CD8-positive, alpha-beta memory T cell (primary cell): ENCODE measurements at regions not wholly inside any gene's neighbourhood (a gene's known extent, or its start where the extent isn't known, plus 50 kb on each side); places are given as distances from the start of the nearest gene placed in this dataset.

Source experiments
- CTCF ChIA-PET: fragments of 350-600 bp; sonication (Branson Sonifier 250); formaldehyde crosslinking; loops from one replicate; lab custom pipeline; 2021; ENCODE audit warnings: antibody characterized with exemption; lab: Charles Lee
- POLR2A ChIA-PET: fragments of 350-600 bp; sonication (Branson Sonifier 250); formaldehyde crosslinking; loops from one replicate; lab custom pipeline; 2021; ENCODE audit warnings: antibody characterized with exemption; lab: Charles Lee
- DNase-seq, 5 donors: peaks; one replicate each; pipeline versions ENCODE4 v3.0.0 to v3.0.0-alpha.2; 2020 to 2022; ENCODE audit warnings: mixed read lengths in 1 of 5
- H3K27ac ChIP-seq: one replicate; pipeline ENCODE4 v1.7.0; 2013; ENCODE audit warnings: low read depth, mild to moderate bottlenecking, low read length, moderate library complexity
- H3K27me3 ChIP-seq: 2 replicates; pipeline ENCODE4 v1.7.0; 2013; ENCODE audit warnings: low read length, mild to moderate bottlenecking; ENCODE audit not compliant: insufficient read depth, poor library complexity, severe bottlenecking
- H3K36me3 ChIP-seq: 2 replicates; pipeline ENCODE4 v1.7.0; 2013; ENCODE audit warnings: mild to moderate bottlenecking, low read length, moderate library complexity; ENCODE audit not compliant: insufficient read depth
- H3K4me1 ChIP-seq: 2 replicates; pipeline ENCODE4 v1.7.0; 2013; ENCODE audit warnings: mild to moderate bottlenecking, low read length, moderate library complexity; ENCODE audit not compliant: insufficient read depth
- H3K4me3 ChIP-seq: 2 replicates; pipeline ENCODE4 v1.7.0; 2013; ENCODE audit warnings: mild to moderate bottlenecking, low read length
- H3K9me3 ChIP-seq: 2 replicates; pipeline ENCODE4 v1.7.0; 2013; ENCODE audit warnings: mild to moderate bottlenecking, low read length
- H3K27ac Mint-ChIP-seq, 8 donors: one replicate each; pipeline ENCODE4 v1.8.0; 2020 to 2021; ENCODE audit warnings: mixed read lengths in 8 of 8, mild to moderate bottlenecking in 6 of 8, inconsistent platforms in 3 of 8, moderate library complexity in 3 of 8
- H3K27me3 Mint-ChIP-seq, 2 donors: one replicate each; pipeline ENCODE4 v1.8.0; 2020 to 2021; ENCODE audit warnings: mixed read lengths in 2 of 2, mild to moderate bottlenecking in 1 of 2, moderate library complexity in 1 of 2
- H3K36me3 Mint-ChIP-seq, 3 donors: one replicate each; pipeline ENCODE4 v1.8.0; 2020 to 2021; ENCODE audit warnings: mixed read lengths in 3 of 3, inconsistent platforms in 1 of 3, mild to moderate bottlenecking in 1 of 3
- H3K4me1 Mint-ChIP-seq, 3 donors: one replicate each; pipeline ENCODE4 v1.8.0; 2020 to 2021; ENCODE audit warnings: mixed read lengths in 3 of 3, inconsistent platforms in 1 of 3, mild to moderate bottlenecking in 1 of 3
- H3K4me3 Mint-ChIP-seq, 7 donors: one replicate each; pipeline ENCODE4 v1.8.0; 2020 to 2021; ENCODE audit warnings: mixed read lengths in 7 of 7, mild to moderate bottlenecking in 6 of 7, moderate library complexity in 4 of 7, inconsistent platforms in 2 of 7
- H3K9me3 Mint-ChIP-seq, 5 donors: one replicate each; pipeline ENCODE4 v1.8.0; 2020 to 2022; ENCODE audit warnings: mixed read lengths in 5 of 5, mild to moderate bottlenecking in 3 of 5, moderate library complexity in 2 of 5, inconsistent platforms in 1 of 5

DNA sequence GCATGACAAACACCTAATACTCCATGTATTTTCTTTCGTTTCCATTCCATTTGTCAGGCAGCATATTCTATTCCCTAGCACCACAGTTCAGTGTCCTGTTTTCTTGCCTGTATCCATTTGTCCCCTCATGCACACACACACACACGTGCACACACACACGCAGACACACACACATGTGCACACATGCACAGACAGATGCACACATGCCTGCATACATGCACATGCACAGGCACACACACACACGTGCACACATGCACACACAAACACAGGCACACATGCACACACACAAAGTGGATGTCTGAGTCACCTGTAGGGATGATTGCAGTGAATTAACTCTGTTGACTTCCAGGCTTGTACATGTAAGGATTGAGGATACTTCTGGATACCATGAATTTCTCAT, 226.7 kb upstream of the SYNDIG1 start:
- ChIA-PET POLR2A (no interaction called here), CTCF (no interaction called here)
- H3K4me3 Mint-ChIP-seq: no peak overlapping the region
- no peak overlapping the region for H3K27ac ChIP-seq
- H3K4me3 ChIP-seq: no peak overlapping the region
- no peak overlapping the region for H3K27ac Mint-ChIP-seq
- H3K9me3 ChIP-seq: no peaks in the 10 kb centered on the region
- no peak for DNase-seq
- H3K27me3 ChIP-seq: no peaks in the 10 kb centered on the region
- peaks cover 0 to 5% (median 3%) of the 10 kb centered on the region in 5 donors for H3K9me3 Mint-ChIP-seq
- H3K4me1 ChIP-seq: no peaks in the 10 kb centered on the region
- no peaks in the 10 kb centered on the region for H3K36me3 ChIP-seq
- no peaks in the 10 kb centered on the region for H3K4me1 Mint-ChIP-seq
- no peaks in the 10 kb centered on the region for H3K36me3 Mint-ChIP-seq
- peaks cover 17 to 59% of the 10 kb centered on the region in 2 donors for H3K27me3 Mint-ChIP-seq

DNA sequence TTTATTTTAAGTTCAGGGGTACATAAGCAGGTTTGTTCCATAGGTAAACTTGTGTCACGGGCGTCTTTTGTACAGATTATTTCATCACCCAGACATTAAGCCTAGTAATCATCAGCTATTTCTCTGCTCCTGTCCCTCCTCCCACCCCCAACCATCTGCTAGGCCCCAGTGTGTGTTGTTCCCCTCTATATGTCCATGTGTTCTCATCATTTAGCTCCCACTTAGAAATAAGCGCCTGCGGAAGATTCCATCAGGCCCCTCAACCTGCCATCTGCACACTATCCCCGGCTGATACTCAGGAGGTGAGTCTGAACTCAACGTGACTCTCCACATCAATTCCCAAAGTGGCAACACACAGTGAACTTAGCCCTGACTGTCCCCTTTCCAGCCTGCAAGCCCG, 228.0 kb upstream of the SYNDIG1 start:
- no peak overlapping the region for H3K4me3 Mint-ChIP-seq
- no peaks in the 10 kb centered on the region for H3K36me3 Mint-ChIP-seq
- ChIA-PET CTCF (no interaction called here), POLR2A (no interaction called here)
- H3K27me3 Mint-ChIP-seq: peaks cover 14 to 49% of the 10 kb centered on the region in 2 donors
- Histone ChIP-seq H3K36me3 (no peaks in the 10 kb centered on the region), H3K27me3 (no peaks in the 10 kb centered on the region), H3K27ac (no peak overlapping the region), H3K9me3 (no peaks in the 10 kb centered on the region), H3K4me1 (no peaks in the 10 kb centered on the region), H3K4me3 (no peak overlapping the region)
- no peak overlapping the region for H3K27ac Mint-ChIP-seq
- no peaks in the 10 kb centered on the region for H3K4me1 Mint-ChIP-seq
- no peak for DNase-seq
- no peaks in the 10 kb centered on the region for H3K9me3 Mint-ChIP-seq

DNA sequence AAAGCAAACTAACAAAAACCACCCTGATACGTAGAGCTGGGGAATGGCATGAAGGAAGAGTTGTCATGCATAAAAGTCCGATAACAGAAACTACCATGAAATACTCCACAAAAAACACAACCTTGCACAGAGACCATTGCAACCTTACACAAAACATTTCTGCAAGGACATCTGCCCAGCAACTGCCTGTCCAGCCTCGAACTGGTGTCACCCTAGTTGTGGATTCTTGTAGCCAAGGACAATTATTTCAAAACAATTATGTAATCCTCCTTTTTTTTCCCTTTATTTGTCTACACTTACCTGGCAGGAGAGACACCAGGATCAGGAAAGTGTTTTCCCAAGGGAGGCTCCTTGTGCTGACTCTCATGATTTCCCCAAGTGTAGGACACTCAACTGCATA, 232.5 kb upstream of the SYNDIG1 start:
- Histone ChIP-seq H3K4me3 (no peak overlapping the region), H3K27me3 (no peaks in the 10 kb centered on the region), H3K4me1 (no peaks in the 10 kb centered on the region), H3K27ac (no peak overlapping the region), H3K9me3 (no peaks in the 10 kb centered on the region), H3K36me3 (no peaks in the 10 kb centered on the region)
- ChIA-PET CTCF (no interaction called here), POLR2A (no interaction called here)
- Mint-ChIP-seq H3K4me1 (no peaks in the 10 kb centered on the region), H3K36me3 (no peaks in the 10 kb centered on the region), H3K4me3 (no peak overlapping the region), H3K27me3 (peaks cover 6 to 23% of the 10 kb centered on the region in 2 donors), H3K27ac (no peak overlapping the region), H3K9me3 (no peaks in the 10 kb centered on the region)
- no peak for DNase-seq

DNA sequence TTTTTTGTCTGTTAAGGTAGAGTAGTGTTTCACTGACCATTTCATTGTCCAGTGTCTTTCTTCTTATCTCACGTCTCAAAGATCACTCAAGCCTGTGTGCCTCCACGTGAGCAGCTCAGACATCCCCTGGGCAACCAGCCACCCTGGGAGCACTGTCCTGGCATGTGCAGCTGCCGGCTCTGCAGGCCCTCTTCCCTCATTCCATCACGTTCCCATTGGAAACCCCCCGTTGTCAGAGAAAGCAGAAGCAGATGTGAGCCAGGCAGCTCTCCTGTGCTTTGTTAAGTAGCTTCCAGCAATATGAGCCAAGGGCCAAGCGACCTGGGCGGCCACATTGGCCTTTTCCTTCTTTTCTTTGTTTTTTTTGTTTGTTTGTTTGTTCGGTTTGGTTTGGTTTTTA, 233.2 kb upstream of the SYNDIG1 start:
- no peaks in the 10 kb centered on the region for H3K36me3 Mint-ChIP-seq
- H3K4me3 Mint-ChIP-seq: no peak overlapping the region
- ChIA-PET CTCF (no interaction called here), POLR2A (no interaction called here)
- no peaks in the 10 kb centered on the region for H3K36me3 ChIP-seq
- H3K27ac Mint-ChIP-seq: no peak overlapping the region
- DNase-seq: no peak
- H3K9me3 Mint-ChIP-seq: no peaks in the 10 kb centered on the region
- no peak overlapping the region for H3K4me3 ChIP-seq
- no peaks in the 10 kb centered on the region for H3K4me1 Mint-ChIP-seq
- no peak overlapping the region for H3K27ac ChIP-seq
- H3K4me1 ChIP-seq: no peaks in the 10 kb centered on the region
- H3K27me3 Mint-ChIP-seq: peaks cover 3 to 19% of the 10 kb centered on the region in 2 donors
- H3K9me3 ChIP-seq: no peaks in the 10 kb centered on the region
- no peaks in the 10 kb centered on the region for H3K27me3 ChIP-seq

DNA sequence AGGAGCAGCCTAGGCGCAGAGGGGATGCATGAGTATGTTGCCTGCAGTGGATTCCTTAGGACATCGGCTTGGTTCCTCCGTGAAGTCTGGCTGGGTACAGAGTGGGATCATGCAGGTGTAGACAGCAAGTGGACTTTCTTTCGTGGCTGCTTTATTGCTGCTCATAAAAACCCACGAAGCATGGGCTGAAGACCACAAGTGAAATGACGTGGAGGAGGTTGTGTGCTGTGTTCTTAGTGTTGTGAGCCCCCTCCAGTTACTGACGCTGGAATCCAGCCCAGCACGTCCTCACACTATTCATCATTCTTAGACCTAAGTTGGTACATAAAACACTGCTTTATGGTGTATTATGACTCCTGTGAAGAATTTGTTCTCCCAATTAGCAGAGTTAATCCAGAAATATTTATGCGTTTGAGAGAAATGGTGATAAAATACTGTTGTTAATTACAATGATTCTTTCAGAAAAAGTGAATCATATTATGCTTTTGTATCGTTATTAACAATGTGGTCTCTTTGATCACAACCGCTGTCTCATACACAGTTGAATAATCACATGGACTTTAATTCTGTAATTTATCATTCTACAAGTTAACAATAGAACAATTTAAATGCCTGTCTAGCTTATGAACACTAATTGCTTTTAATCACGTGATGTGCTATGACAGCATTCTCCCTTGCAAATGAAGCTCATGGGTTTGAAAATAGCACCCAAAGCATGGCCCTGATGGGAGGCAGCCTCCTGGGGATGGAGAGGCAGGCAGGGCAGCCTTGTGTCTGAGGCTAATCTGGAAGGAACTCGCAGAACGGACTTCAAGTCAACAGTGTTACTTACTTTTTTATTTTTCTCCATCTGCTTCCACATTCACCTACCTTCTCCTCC, 233.9 kb upstream of the SYNDIG1 start:
- no peaks in the 10 kb centered on the region for H3K9me3 ChIP-seq
- no peak overlapping the region for H3K4me3 ChIP-seq
- H3K27me3 ChIP-seq: no peaks in the 10 kb centered on the region
- H3K4me1 Mint-ChIP-seq: no peaks in the 10 kb centered on the region
- H3K27ac Mint-ChIP-seq: no peak overlapping the region
- H3K4me1 ChIP-seq: no peaks in the 10 kb centered on the region
- no peaks in the 10 kb centered on the region for H3K36me3 Mint-ChIP-seq
- POLR2A ChIA-PET: no interaction called here
- no peaks in the 10 kb centered on the region for H3K9me3 Mint-ChIP-seq
- H3K27me3 Mint-ChIP-seq: peaks cover 0 to 15% of the 10 kb centered on the region in 2 donors
- H3K36me3 ChIP-seq: no peaks in the 10 kb centered on the region
- CTCF ChIA-PET: no interaction called here
- no peak for DNase-seq
- H3K4me3 Mint-ChIP-seq: no peak overlapping the region
- H3K27ac ChIP-seq: no peak overlapping the region

DNA sequence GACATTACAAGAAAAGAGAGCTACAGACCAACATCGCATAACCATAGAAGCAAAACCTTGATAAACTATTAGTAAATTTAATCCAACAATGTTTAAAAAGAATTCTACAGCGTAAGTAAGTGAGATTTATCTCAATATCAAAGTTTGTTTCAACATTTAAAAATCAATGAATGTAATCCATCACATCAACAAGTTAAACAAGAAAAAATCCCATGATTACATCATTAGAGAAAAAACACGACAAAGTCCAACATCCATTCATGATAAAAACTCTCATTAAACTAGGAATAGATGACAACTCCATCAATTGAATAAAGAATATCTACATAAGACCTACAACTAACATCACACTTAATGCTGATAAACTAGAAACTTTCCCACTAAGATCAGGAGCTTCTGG, 239.0 kb upstream of the GGTLC1 start:
- no peaks in the 10 kb centered on the region for H3K9me3 Mint-ChIP-seq

DNA sequence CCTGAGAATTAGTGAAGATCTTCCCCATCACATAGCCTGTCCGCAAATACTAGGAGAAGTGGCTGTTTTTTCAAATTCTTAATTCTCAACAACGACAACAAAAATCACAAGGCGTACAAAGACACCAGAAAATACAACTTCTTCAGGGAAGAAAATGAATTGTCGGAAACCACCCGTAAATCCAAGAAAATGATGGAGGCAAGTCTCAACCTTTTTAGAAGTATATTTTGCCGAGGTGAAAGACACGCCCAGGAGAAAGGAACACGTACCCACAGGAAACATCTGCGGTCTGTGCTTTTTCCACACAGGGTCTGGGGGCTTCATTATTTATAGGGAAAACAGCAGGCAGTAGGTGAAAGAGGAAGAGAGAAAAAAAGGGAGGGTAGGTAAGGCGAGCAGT, 223.9 kb upstream of the GGTLC1 start:
- ChIA-PET CTCF (no interaction called here), POLR2A (no interaction called here)
- Histone ChIP-seq H3K4me3 (no peak overlapping the region), H3K27me3 (no peaks in the 10 kb centered on the region), H3K9me3 (no peaks in the 10 kb centered on the region), H3K36me3 (no peaks in the 10 kb centered on the region), H3K27ac (no peak overlapping the region), H3K4me1 (no peaks in the 10 kb centered on the region)
- Mint-ChIP-seq H3K27me3 (peaks cover 40 to 45% of the 10 kb centered on the region in 2 donors), H3K36me3 (no peaks in the 10 kb centered on the region), H3K27ac (no peak overlapping the region), H3K9me3 (peaks cover 3 to 9% (median 5%) of the 10 kb centered on the region in 5 donors), H3K4me1 (no peaks in the 10 kb centered on the region), H3K4me3 (no peak overlapping the region)
- no peak for DNase-seq

More for the DNA sequence above, 239.0 kb upstream of the GGTLC1 start:
- Histone ChIP-seq H3K36me3 (no peaks in the 10 kb centered on the region), H3K27ac (no peak overlapping the region), H3K9me3 (no peaks in the 10 kb centered on the region), H3K27me3 (no peaks in the 10 kb centered on the region), H3K4me3 (no peak overlapping the region), H3K4me1 (no peaks in the 10 kb centered on the region)
- H3K36me3 Mint-ChIP-seq: no peaks in the 10 kb centered on the region
- H3K4me1 Mint-ChIP-seq: no peaks in the 10 kb centered on the region
- DNase-seq: no peak
- H3K27me3 Mint-ChIP-seq: peaks cover 8 to 39% of the 10 kb centered on the region in 2 donors
- H3K27ac Mint-ChIP-seq: no peak overlapping the region
- POLR2A ChIA-PET: no interaction called here
- CTCF ChIA-PET: no interaction called here
- H3K4me3 Mint-ChIP-seq: no peak overlapping the region

DNA sequence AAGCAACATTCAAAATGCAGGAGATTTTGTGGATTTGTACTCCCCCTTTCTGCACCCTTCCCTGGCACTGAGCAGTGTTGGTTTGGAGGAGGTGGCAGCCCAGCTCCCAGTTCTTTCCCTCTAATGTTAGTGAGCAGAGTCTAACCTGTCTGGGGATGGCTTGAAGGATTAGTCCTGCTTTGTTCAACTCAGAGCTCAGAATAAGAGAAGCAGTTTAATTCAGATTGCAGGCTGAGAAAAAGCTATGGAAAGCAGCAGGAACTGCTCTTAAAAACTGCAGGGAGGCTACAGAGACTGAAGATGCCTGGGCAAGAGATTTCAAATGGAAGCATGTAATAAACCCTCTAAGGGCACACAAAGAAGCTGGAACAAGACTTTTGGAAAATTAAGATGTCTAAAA, 223.4 kb upstream of the GGTLC1 start:
- Mint-ChIP-seq H3K36me3 (no peaks in the 10 kb centered on the region), H3K4me1 (no peaks in the 10 kb centered on the region), H3K27ac (no peak overlapping the region), H3K27me3 (peaks cover 40 to 45% of the 10 kb centered on the region in 2 donors), H3K4me3 (no peak overlapping the region), H3K9me3 (peaks cover 3 to 8% (median 5%) of the 10 kb centered on the region in 5 donors)
- no peaks in the 10 kb centered on the region for H3K9me3 ChIP-seq
- H3K4me3 ChIP-seq: no peak overlapping the region
- no peak for DNase-seq
- H3K4me1 ChIP-seq: no peaks in the 10 kb centered on the region
- no peaks in the 10 kb centered on the region for H3K27me3 ChIP-seq
- no peak overlapping the region for H3K27ac ChIP-seq
- ChIA-PET CTCF (no interaction called here), POLR2A (no interaction called here)
- H3K36me3 ChIP-seq: no peaks in the 10 kb centered on the region
